Naive thymus-derived CD4-positive, alpha-beta T cell (primary cell): ENCODE measurements at regions not wholly inside any gene's neighbourhood (a gene's known extent, or its start where the extent isn't known, plus 50 kb on each side); places are given as distances from the start of the nearest gene placed in this dataset.

ENCODE experiments used
- ATAC-seq: fragments of 150-1000 bp; cut with Tn5 transposase; 2 replicates; pipeline ENCODE4 v1.10.0; 2021; ENCODE audit warnings: mild to moderate bottlenecking, moderate library complexity
- CTCF ChIA-PET: fragments of 350-600 bp; sonication (Branson Sonifier 250); formaldehyde crosslinking; loops from one replicate; lab custom pipeline; 2021; ENCODE audit warnings: antibody characterized with exemption; lab: Charles Lee
- POLR2A ChIA-PET: fragments of 350-600 bp; sonication (Branson Sonifier 250); formaldehyde crosslinking; loops from one replicate; lab custom pipeline; 2021; ENCODE audit warnings: antibody characterized with exemption, inconsistent platforms; lab: Charles Lee
- DNase-seq, 9 donors: peaks; one replicate each; pipeline versions ENCODE4 v3.0.0 to v3.0.0-alpha.2; 2020 to 2022; ENCODE audit warnings: mixed read lengths in 1 of 9
- H3K27ac ChIP-seq: one replicate; pipeline ENCODE4 v1.7.0; 2013; ENCODE audit warnings: mild to moderate bottlenecking, low read depth, low read length, moderate library complexity
- H3K27me3 ChIP-seq, 2 donors: one replicate each; pipeline ENCODE4 v1.7.0; 2013; ENCODE audit warnings: low read length in 2 of 2, mild to moderate bottlenecking in 2 of 2, moderate library complexity in 2 of 2; ENCODE audit not compliant: control insufficient read depth in 2 of 2, insufficient read depth in 2 of 2
- H3K36me3 ChIP-seq, 3 experiments: 1 replicate in 2 of 3; 2 replicates in 1 of 3; pipeline ENCODE4 v1.7.0; 2013; ENCODE audit warnings: low read length in 3 of 3, mild to moderate bottlenecking in 3 of 3, moderate library complexity in 1 of 3; ENCODE audit not compliant: insufficient read depth in 3 of 3, control insufficient read depth in 2 of 3
- H3K4me1 ChIP-seq, 2 donors: one replicate each; pipeline ENCODE4 v1.7.0; 2013; ENCODE audit warnings: low read length in 2 of 2, mild to moderate bottlenecking in 2 of 2, moderate library complexity in 1 of 2; ENCODE audit not compliant: control insufficient read depth in 2 of 2, insufficient read depth in 2 of 2
- H3K4me3 ChIP-seq: 2 replicates; pipeline ENCODE4 v1.7.0; 2013; ENCODE audit warnings: mild to moderate bottlenecking, low read length
- H3K9me3 ChIP-seq, 3 experiments: 1 replicate in 2 of 3; 2 replicates in 1 of 3; pipeline ENCODE4 v1.7.0; 2013; ENCODE audit warnings: low read length in 3 of 3; ENCODE audit not compliant: control insufficient read depth in 2 of 3
- H3K27ac Mint-ChIP-seq, 9 donors: one replicate each; pipeline ENCODE4 v1.8.0; 2020 to 2022; ENCODE audit warnings: mixed read lengths in 9 of 9, mild to moderate bottlenecking in 8 of 9, moderate library complexity in 5 of 9, inconsistent platforms in 2 of 9
- H3K27me3 Mint-ChIP-seq, 5 donors: one replicate each; pipeline ENCODE4 v1.8.0; 2021 to 2022; ENCODE audit warnings: mixed read lengths in 5 of 5, mild to moderate bottlenecking in 1 of 5
- H3K36me3 Mint-ChIP-seq, 5 donors: one replicate each; pipeline ENCODE4 v1.8.0; 2020 to 2022; ENCODE audit warnings: mixed read lengths in 5 of 5, mild to moderate bottlenecking in 3 of 5, inconsistent platforms in 1 of 5
- H3K4me1 Mint-ChIP-seq, 7 donors: one replicate each; pipeline ENCODE4 v1.8.0; 2020 to 2022; ENCODE audit warnings: mixed read lengths in 7 of 7, mild to moderate bottlenecking in 3 of 7, inconsistent platforms in 1 of 7
- H3K4me3 Mint-ChIP-seq, 10 donors: one replicate each; pipeline ENCODE4 v1.8.0; 2020 to 2022; ENCODE audit warnings: mild to moderate bottlenecking in 10 of 10, mixed read lengths in 10 of 10, moderate library complexity in 6 of 10, inconsistent platforms in 2 of 10
- H3K9me3 Mint-ChIP-seq, 11 donors: one replicate each; pipeline ENCODE4 v1.8.0; 2020 to 2022; ENCODE audit warnings: mixed read lengths in 11 of 11, mild to moderate bottlenecking in 4 of 11, inconsistent platforms in 1 of 11, moderate library complexity in 1 of 11
- intact Hi-C, 2 donors: fragments of 100-400 bp; cut with micrococcal nuclease; formaldehyde crosslinking; loops; one replicate each; pipeline ENCODE4 v1.15.1; 2023

GRCh38 chr12:13442457-13442856 lies 245.9 kb downstream of the EMP1 start:
- no peaks in the 10 kb centered on the region for H3K36me3 ChIP-seq
- DNase-seq (no peak), ATAC-seq (no peak)
- no peaks in the 10 kb centered on the region for H3K9me3 ChIP-seq
- intact Hi-C loops, result no loop called here
- POLR2A ChIA-PET, result no interaction called here
- CTCF ChIA-PET, result no interaction called here
- H3K36me3 Mint-ChIP-seq, result no peaks in the 10 kb centered on the region
- H3K4me3 Mint-ChIP-seq, result no peak overlapping the region
- no peaks in the 10 kb centered on the region for H3K27me3 ChIP-seq
- peaks cover under 1 to 10% (median 4%) of the 10 kb centered on the region in 5 donors for H3K27me3 Mint-ChIP-seq
- peaks cover 0 to 8% (median 0%) of the 10 kb centered on the region in 11 donors for H3K9me3 Mint-ChIP-seq
- H3K27ac Mint-ChIP-seq, result no peak overlapping the region
- H3K4me3 ChIP-seq, result no peak overlapping the region
- H3K4me1 Mint-ChIP-seq, result no peaks in the 10 kb centered on the region
- H3K27ac ChIP-seq, result no peak overlapping the region
- H3K4me1 ChIP-seq, result no peaks in the 10 kb centered on the region

GRCh38 chr12:13440844-13441243 lies 244.3 kb downstream of the EMP1 start:
- Histone ChIP-seq H3K27me3 (no peaks in the 10 kb centered on the region), H3K4me3 (no peak overlapping the region), H3K9me3 (no peaks in the 10 kb centered on the region), H3K27ac (no peak overlapping the region), H3K4me1 (no peaks in the 10 kb centered on the region), H3K36me3 (no peaks in the 10 kb centered on the region)
- no peak overlapping the region for H3K4me3 Mint-ChIP-seq
- ATAC-seq (no peak), DNase-seq (no peak)
- H3K27ac Mint-ChIP-seq, result no peak overlapping the region
- no peaks in the 10 kb centered on the region for H3K36me3 Mint-ChIP-seq
- ChIA-PET POLR2A (no interaction called here), CTCF (no interaction called here)
- H3K4me1 Mint-ChIP-seq, result no peaks in the 10 kb centered on the region
- H3K27me3 Mint-ChIP-seq, result peaks cover 0 to 16% (median 8%) of the 10 kb centered on the region in 5 donors
- H3K9me3 Mint-ChIP-seq, result peaks cover 0 to 8% (median 0%) of the 10 kb centered on the region in 11 donors
- intact Hi-C loops, result no loop called here

GRCh38 chr12:13437541-13437940 lies 241.0 kb downstream of the EMP1 start:
- no peak for DNase-seq
- peaks cover 0 to 16% (median 8%) of the 10 kb centered on the region in 5 donors for H3K27me3 Mint-ChIP-seq
- intact Hi-C loops, result no loop called here

DNA sequence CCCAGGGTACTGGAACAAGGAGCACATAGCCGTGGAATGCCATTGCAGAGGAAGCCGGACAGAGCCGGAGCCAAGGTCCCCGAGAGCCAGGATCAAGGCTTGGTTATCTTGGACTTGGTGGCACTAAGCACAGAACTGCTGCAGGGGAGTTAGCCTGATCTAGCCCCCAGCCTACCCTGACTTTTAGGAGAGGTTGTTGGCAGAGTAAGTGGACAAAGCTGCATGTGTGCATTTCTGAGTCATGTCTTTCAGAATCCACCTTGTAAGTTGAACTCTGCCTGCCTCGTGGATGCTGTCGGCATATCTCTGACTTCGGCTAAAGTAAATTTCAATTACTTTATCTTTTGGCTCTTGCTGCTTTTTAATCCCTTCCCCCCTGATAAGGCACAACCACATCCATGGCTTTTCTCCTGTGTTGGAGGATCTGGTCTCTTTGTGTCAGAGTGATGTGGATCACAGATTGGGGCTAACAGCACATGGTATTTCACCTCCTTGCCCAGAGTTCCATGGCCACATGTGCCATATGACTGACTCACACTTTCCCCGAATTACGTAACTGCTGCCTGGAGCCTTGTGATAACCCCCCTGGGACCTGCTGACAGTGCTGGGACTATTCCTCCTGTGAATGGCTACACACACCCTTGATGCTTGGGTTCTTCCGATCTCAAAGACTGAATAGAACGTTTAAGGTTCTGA lies 240.3 kb downstream of the EMP1 start:
- H3K4me1 ChIP-seq, result no peaks in the 10 kb centered on the region
- H3K27ac ChIP-seq, result no peak overlapping the region
- Mint-ChIP-seq H3K4me3 (no peak overlapping the region), H3K36me3 (no peaks in the 10 kb centered on the region), H3K27ac (no peak overlapping the region), H3K4me1 (no peaks in the 10 kb centered on the region), H3K9me3 (peaks cover 0 to 8% (median 0%) of the 10 kb centered on the region in 11 donors), H3K27me3 (peaks cover 0 to 16% (median 8%) of the 10 kb centered on the region in 5 donors)
- DNase-seq (no peak), ATAC-seq (no peak)
- ChIA-PET POLR2A (no interaction called here), CTCF (no interaction called here)
- H3K4me3 ChIP-seq, result no peak overlapping the region
- no peaks in the 10 kb centered on the region for H3K9me3 ChIP-seq
- H3K27me3 ChIP-seq, result no peaks in the 10 kb centered on the region
- intact Hi-C loops, result no loop called here
- H3K36me3 ChIP-seq, result no peaks in the 10 kb centered on the region

More at GRCh38 chr12:13437541-13437940, 241.0 kb downstream of the EMP1 start:
- H3K9me3 ChIP-seq, result no peaks in the 10 kb centered on the region
- Mint-ChIP-seq H3K4me3 (no peak overlapping the region), H3K36me3 (no peaks in the 10 kb centered on the region), H3K27ac (no peak overlapping the region), H3K4me1 (no peaks in the 10 kb centered on the region), H3K9me3 (peaks cover 0 to 8% (median 0%) of the 10 kb centered on the region in 11 donors)
- no peak overlapping the region for H3K4me3 ChIP-seq
- ChIA-PET POLR2A (no interaction called here), CTCF (no interaction called here)
- no peaks in the 10 kb centered on the region for H3K27me3 ChIP-seq
- H3K27ac ChIP-seq, result no peak overlapping the region
- H3K4me1 ChIP-seq, result no peaks in the 10 kb centered on the region
- H3K36me3 ChIP-seq, result no peaks in the 10 kb centered on the region
- ATAC-seq, result no peak

DNA sequence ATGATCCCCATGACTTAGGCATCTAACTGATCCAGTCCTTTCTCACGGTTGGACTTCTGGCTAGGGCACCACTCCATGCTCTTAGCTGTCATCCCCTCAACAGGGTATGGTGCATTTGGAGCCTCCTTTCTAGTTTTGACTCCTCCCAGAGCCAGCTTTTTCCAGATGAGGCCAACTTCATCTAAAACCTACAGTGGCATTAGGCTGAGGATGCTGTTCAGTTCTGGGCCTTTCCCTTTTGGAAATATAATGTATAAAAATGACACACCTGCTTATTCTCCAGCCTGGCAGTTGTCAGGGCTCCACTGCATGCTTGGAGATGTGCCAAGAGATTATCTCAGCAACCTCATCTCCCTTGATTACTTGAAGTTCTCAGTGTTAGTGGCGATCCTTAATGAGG lies 239.7 kb downstream of the EMP1 start:
- POLR2A ChIA-PET, result no interaction called here
- CTCF ChIA-PET, result no interaction called here
- H3K9me3 Mint-ChIP-seq, result peaks cover 0 to 8% (median 0%) of the 10 kb centered on the region in 11 donors

DNA sequence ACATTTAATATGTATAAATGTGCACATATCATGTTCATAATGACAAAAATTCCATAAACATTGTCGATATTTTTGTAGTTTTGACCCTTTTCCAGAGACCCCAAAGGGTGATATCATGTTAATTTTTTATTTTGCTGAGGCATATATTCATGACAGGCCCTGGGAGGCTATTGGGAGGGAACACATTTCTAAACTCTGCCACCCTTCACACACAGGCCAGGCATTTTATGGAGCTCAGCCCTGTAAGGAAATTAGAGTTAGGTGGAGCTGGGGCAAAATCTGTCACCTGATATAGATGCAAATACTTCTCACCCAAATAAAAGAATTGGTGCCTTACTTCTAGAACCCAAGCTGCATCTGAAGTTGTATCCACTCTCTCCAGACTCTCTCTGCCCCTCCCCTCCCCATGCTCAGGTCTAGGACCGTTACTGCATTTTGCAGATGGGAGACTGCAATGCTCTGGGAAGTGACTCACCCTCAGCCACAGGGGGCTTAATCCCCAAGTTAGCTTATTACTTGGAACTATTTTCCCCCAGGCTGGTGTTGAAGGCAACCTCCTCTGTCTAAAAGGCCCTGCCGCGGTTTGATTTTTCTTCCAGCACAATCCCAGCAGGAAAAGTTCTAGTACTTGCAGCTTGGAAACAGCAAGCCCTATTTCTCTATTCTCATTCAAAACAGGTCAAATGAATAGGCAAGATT lies 238.9 kb downstream of the EMP1 start:
- DNase-seq (no peak), ATAC-seq (no peak)
- Mint-ChIP-seq H3K4me1 (no peaks in the 10 kb centered on the region), H3K36me3 (no peaks in the 10 kb centered on the region), H3K4me3 (no peak overlapping the region), H3K27ac (no peak overlapping the region), H3K9me3 (peaks cover 0 to 8% (median 0%) of the 10 kb centered on the region in 11 donors), H3K27me3 (peaks cover 0 to 16% (median 8%) of the 10 kb centered on the region in 5 donors)
- CTCF ChIA-PET, result no interaction called here
- no peak overlapping the region for H3K4me3 ChIP-seq
- POLR2A ChIA-PET, result no interaction called here
- intact Hi-C loops, result no loop called here
- no peaks in the 10 kb centered on the region for H3K27me3 ChIP-seq
- H3K27ac ChIP-seq, result no peak overlapping the region
- no peaks in the 10 kb centered on the region for H3K36me3 ChIP-seq
- H3K4me1 ChIP-seq, result no peaks in the 10 kb centered on the region
- no peaks in the 10 kb centered on the region for H3K9me3 ChIP-seq

More for the DNA sequence above, 239.7 kb downstream of the EMP1 start:
- DNase-seq (no peak), ATAC-seq (no peak)
- Histone ChIP-seq H3K27ac (no peak overlapping the region), H3K36me3 (no peaks in the 10 kb centered on the region), H3K9me3 (no peaks in the 10 kb centered on the region), H3K4me3 (no peak overlapping the region), H3K4me1 (no peaks in the 10 kb centered on the region), H3K27me3 (no peaks in the 10 kb centered on the region)
- H3K27me3 Mint-ChIP-seq, result peaks cover 0 to 16% (median 8%) of the 10 kb centered on the region in 5 donors
- no peaks in the 10 kb centered on the region for H3K4me1 Mint-ChIP-seq
- H3K4me3 Mint-ChIP-seq, result no peak overlapping the region
- no peaks in the 10 kb centered on the region for H3K36me3 Mint-ChIP-seq
- intact Hi-C loops, result no loop called here
- no peak overlapping the region for H3K27ac Mint-ChIP-seq
